Gastrocnemius medialis (tissue), 4 donors: ENCODE measurements at regions not wholly inside any gene's neighbourhood (a gene's known extent, or its start where the extent isn't known, plus 50 kb on each side); places are given as distances from the start of the nearest gene placed in this dataset.

Experiments used
- CTCF ChIP-seq, 5 experiments: fragments of 450-650 bp in 3 of 5; fragments of 200-600 bp in 2 of 5; sonication (generic) in 2 of 5; IDR thresholded peaks in 4 of 5; conservative IDR thresholded peaks in 1 of 5; 1 replicate in 4 of 5; 2 replicates in 1 of 5; pipeline ENCODE4 v1.5.1; 2016 to 2019; ENCODE audit warnings: antibody characterized with exemption in 5 of 5, mild to moderate bottlenecking in 3 of 5, moderate library complexity in 3 of 5
- POLR2A ChIP-seq, 2 donors: fragments of 450-650 bp; IDR thresholded peaks; one replicate each; pipeline ENCODE4 v1.6.1; 2017; ENCODE audit warnings: antibody characterized with exemption in 2 of 2, mild to moderate bottlenecking in 2 of 2, moderate library complexity in 2 of 2

GRCh38 chr3:63097396-63097795 lies 180.7 kb upstream of the SYNPR start:
- TF ChIP-seq CTCF (IDR thresholded peaks at IDR 0.05 in 4 of 5, conservative IDR thresholded peaks at IDR 0.05 in 1 of 5) (no peak), POLR2A (IDR thresholded peaks at IDR 0.05) (no peak)
